Iris pigment epithelial cell (primary cell): ENCODE measurements at regions not wholly inside any gene's neighbourhood (a gene's known extent, or its start where the extent isn't known, plus 50 kb on each side); places are given as distances from the start of the nearest gene placed in this dataset.

ENCODE experiments used
- DNase-seq: peaks from one replicate; pipeline ENCODE4 v3.0.0-alpha.2; 2011; ENCODE audit warnings: low read depth

DNA sequence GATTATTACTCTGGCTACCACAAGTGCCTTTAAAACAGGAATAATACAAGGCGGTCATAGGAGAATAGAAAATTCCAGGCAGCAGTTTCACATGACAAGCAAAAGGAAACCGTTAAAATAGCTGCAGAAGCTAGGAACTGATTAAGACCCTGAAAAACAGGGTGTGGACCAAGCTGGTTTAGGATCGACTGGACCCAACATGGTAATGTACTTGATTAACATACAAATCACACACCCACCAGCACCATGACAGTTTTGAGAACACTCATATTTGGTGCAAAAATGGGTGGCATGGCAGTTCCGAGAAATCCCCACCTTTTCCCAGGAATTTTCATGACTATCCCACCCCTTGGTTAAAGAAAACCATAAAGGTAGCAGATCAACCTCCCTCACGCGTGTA is 51.9 kb upstream of the TMEM163 start:
- DNase-seq, result no peak

DNA sequence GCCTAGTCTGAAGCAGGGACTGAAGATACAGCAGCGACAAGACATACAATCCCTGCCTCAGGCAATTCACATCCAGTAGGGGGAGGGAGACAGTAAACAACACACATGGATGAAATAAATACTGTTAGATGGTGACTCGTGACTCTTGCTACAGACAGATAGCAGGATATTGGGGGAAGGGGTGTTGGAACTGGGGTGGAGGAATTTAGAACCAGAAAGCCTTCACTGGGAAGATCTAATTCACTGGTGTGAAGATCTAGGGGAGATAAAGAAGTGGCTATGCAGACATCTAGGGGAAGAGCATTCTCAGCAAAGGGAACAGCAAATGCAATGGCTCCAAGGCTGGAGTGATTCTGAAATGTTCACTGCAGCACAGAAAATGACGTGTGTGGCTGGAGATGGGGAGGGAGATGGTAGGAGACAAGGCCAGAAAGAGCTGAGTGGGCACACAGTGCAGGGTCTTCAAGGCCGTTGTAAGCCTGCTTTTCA is 52.6 kb upstream of the TMEM163 start:
- DNase-seq, result no peak

DNA sequence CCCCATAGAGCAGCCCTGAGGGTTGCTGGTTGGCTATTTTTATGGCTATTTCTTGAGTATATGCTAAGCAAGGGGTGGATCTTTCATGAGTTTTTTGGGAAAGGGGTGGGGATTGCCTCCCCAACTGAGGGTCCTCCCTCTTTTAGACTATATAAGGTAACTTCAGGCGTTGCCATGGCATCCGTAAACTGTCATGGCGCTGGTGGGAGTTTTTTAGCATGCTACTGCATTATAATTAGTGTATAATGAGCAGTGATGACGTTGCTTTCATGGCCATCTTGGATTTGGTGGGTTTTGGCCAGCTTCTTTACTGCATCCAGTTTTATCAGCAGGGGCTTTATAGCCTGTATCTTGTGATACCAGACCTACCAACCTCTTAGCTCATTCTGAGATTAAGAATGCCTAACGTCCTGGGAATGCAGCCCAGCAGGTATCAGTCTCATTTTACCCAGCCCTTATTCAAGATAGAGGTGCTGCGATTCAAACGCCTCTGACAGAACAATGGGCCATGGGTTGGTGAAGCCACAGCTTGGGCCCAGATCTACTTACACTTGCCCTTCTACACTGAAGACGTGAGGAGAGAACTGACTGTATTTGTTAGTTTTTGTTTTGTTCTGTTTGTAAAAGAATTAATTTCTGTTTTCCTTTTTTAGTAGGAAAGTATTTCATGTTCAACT is 53.8 kb upstream of the TMEM163 start:
- DNase-seq, result no peak

DNA sequence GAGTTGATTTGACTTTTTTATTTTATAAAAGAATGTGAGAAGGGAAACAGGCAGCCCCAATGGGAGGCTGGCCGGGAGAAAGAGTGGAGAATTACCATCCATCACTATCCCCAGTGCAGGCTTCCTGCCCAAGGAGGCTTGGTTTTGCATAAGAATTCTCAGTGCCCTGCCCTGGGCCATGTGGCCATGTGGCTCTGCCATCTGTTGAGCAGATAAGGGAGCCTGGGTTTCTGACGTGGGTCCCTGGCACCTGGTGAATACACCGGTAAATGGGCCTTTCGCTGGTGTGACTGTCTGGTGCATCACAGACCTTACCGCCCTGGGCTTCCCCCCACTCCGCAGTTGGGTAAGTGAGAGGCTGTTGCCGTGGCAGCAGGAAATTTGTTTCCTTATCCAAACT is 54.5 kb upstream of the TMEM163 start:
- no peak for DNase-seq

DNA sequence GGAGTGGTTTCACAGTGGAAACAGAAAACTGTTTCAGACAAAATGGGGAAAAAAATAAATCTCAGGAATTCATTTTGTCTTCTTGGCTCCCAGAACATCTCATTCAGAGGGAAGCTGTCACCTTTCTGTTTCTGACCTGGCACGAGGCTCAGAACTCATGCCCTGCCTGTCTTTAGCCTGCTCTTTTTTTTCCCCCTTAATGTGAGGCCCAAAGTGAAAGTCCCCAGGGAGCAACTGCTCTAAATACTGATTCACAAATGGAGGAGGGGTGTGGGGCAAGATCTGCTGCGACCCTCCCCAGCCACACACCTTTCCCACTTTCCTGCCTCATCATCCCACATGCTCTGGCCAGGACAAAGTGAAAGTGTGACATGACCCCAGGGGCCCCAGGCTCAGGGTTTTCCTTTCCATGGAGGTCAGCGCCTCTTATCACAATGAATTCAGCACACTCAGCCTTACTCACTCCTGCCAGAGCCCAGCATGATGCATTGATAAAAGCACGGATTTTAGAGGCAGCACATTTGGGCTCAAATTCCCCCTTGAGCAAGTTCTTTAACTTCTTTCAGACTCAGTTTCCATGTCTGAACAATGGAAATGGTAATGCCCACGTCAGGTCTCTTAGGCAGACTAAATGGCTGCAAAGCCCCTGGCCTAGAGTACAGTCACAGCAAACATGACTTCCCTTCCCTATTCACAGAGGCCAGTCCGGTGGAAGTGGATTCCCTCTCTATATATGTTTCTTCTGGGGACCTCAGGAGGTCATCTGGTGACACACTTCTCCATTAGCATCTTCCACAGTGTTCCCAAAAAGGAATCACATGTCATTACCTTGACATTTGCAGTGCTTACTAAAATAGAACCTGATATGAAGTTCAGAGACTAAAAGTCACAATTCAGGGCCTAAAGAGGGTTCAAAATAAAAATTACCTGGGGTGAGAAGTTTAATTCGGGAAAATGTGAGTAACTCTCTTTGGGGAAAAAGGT is 55.3 kb upstream of the TMEM163 start:
- no peak for DNase-seq

DNA sequence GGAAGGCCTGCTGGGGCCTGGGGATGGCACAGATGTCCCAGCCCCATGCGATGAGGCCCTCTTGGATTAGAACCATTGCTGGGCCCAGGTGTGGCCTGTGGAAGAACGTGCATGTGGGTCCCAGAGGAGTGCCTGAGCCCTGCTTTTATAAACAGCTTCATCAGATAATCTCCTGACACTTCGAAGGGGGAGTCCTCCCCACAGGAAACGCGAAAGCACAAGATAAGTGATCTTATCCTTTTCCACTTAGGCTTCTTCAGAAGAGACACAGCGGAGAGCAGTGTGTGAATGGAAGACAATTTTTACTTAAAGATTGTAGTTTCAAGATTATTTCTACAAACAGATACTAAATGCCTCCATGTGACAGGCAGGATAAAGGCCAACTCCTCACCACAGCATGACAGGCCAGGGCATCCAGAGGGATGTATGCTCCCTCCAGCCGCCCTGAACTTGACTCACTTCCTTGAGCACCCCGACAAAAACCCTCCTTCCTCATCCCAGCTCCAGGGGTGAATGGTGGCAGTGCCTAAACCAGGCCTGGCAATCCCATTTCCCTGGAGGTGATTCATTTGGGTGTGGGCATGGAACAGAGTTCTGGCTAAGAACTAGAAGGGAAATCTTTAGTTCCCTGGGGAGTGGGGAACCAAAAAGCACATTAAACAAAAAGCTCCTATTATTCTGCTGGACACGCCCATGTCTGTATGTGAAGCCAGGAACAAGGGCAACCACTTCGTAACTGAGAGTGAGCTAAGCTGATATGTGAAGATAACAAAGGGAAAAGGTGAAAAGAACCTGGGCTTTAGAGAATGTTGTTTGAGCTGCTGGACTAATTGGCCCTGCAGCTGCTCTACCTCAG is 56.2 kb upstream of the TMEM163 start:
- DNase-seq, result no peak

DNA sequence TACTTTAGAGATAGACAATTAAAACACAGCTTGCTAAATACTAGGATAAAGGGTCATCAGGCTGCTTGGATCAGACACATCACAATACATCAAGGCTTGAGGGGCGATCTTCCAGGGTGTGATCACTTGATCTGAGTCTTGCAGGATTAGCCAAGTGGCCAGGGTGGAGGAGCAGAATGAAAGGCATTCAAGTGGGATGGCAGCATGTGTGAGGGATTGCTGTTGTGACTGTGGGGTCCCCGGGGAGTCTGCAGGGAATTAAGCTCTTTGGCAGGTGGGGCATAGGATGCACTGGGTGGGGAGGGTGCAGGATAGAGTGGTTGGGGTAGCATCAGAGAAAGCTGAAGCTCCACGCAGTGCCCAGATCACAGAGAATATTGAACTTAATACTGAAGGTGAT is 58.0 kb upstream of the TMEM163 start:
- DNase-seq, result no peak

DNA sequence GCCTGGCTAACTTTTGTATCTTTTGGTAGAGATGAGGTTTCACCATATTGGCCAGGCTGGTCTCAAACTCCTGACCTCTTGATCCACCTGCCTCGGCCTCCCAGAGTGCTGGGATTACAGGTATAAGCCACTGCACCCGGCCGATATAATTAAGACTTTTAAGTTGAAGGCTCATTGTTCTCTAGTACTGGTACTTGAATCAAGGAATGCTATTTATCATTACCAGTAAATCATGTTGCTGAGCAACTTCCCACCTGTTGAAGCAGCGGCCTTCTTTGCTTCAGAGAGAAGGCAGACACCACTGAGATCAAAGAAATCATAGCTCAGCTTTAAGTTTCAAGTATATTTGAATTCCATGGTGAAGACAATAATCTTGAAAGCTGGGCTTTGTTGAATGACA is 58.8 kb upstream of the TMEM163 start:
- no peak for DNase-seq

DNA sequence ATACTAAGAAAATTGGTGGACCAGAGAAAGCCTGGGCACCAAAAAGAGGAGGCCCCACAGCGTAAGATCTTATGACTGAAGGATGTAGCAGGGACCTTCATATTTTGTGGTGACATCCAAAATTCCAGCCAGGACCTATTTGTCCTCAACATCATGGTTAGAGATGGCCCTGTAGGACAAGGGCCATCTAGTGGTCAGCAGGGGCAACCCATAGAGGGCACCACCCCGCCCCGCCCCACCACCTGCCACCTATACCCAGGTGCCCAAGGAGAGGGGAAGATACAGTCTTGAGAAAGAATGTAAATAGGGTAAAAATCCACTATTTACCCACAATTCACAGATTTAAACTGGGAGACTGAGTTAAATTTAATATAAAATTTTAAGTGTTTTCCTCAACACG is 59.6 kb upstream of the TMEM163 start:
- no peak for DNase-seq

DNA sequence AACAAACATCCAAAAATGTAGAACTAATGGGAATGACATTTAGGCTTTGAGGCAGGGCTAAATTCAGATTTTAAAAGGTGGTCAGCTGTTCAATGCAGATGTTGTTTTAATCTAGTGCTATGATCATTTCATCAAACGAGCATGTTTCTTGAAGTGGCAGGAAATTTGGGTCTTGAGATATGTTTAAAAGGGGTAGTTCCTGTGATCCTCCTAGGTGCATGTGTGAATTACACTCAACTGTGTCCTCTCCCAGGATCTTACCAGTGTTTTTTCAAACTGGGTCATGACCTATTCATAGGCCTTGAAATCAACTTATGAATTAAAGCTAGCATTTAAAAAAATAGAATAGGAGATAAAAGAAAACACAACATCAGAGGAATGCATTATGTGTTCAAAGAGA is 57.4 kb upstream of the ACMSD start:
- no peak for DNase-seq

DNA sequence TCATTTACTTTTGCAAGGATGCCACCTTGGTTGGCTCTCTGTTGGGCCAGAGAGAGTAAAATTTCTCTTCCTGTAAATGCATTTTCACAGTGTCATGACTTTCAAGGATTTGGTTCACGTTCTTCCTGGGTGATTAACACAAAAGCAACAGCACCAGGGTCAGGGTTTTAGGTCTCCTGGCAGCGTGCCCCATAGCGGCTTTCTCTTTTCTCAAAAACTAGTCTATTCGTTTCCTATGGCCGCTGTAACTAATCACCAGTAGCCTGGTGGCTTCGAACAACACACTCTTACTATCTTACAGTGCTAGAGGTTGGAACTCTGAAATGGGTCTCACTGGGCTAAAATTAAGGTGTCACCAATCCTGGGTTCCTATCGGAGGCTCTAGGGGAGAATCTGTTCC is 56.3 kb upstream of the ACMSD start:
- no peak for DNase-seq

DNA sequence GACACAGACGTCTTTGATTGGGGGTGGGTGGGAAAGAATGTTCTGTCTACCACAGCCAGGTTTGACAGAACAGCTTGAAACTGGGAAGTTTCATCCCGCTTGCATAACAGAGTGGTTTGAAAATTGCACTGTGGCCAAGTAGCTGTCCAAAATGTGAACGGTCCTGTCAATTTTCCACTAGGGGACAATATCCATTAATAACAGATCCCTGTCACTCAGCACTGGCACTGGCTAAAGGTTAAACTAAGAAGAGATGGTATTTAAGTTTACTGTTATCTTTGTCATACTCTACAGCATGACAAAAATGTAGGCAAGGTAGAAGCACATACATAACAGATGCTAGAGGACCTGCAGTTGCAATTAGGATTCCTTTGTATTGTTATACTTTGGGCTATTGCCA is 55.6 kb upstream of the ACMSD start:
- DNase-seq, result peak; percentile 36

DNA sequence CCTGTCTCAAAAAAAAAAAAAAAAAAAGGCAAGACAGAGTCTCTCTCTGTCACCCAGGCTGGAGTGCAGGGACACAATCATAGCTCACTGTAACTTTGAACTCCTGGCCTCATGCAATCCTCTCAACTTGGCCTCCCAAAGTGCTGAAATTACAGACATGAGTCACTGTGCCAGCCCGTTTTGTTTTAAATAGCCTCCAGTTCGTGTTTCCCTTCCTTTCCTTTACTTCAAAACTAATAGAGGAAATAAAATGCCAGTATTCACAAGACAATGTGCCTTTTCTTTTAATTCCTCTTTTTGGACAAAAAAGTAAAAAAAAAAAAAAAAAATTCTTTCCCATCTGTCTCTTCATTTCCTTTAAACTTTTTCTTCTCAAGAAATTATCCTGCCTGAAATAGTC is 54.5 kb upstream of the ACMSD start:
- DNase-seq, result no peak

DNA sequence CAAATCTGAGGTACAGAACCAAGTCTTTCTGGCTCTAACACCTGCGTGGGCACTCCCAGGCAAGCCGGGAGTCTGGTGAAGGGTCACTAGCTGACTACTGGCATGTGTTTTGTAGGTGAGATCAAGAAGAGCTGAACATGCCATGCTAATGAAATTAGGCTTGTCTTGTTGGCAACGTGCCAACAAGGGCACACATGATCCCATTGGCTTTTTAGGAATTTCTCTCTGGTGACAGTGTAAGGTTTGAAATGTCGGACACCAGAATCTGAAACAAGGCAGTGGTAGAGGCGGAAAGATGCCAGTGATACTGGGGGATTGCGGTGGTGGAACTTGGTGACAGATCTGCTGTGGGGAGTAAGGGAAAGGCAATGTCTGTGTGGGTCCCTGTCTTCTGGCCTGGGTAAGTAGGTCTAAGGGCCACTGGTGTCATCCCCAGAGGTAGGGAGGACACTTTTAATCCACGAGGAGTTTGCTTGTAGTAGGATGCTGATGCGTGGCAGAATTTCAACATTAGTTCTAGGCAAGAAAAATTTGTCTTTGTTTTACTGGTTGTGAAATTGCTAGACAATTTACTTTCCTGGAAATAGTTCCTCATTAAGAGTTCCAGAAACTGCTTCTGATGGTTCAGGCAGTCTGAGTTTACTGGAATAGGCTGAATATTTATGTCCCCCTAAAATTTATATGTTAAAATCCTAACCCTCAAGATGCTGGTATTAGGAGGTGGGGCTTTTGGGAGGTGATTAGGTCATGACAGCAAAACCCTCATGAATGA is 52.6 kb upstream of the ACMSD start:
- DNase-seq, result no peak

DNA sequence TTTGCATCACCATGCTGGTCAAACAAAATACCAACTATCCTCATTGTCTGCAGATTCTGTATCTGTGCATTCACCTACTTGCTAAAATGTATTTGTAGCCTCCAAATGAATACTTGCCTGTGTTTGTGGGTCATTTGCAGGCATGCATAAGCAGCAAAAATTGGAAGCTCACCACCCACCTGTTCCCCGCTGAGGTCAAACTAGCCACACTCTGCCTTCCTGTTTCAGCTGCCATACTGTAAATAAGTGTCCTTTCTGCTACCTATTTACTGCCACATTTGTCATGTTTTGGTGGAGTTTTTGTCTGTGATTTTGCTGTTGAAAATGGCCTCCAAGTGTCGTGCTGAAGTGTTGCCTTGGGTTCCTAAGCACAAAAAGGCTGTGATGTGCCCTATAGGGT is 50.0 kb upstream of the ACMSD start:
- DNase-seq, result no peak
